Upper lobe of left lung (tissue), 6 donors: ENCODE measurements at regions not wholly inside any gene's neighbourhood (a gene's known extent, or its start where the extent isn't known, plus 50 kb on each side); places are given as distances from the start of the nearest gene placed in this dataset.

Experiments used
- ATAC-seq, 2 donors: fragments of 200-7000 bp; cut with Tn5 transposase; one replicate each; pipeline ENCODE4 v1.9.1; 2022; ENCODE audit warnings: mild to moderate bottlenecking in 2 of 2, moderate library complexity in 2 of 2; ENCODE audit not compliant: low FRiP score in 2 of 2
- DNase-seq, 2 donors: peaks; one replicate each; pipeline ENCODE4 v3.0.0-alpha.2; 2019 to 2020
- H3K27ac ChIP-seq, 4 donors: fragments of 200-600 bp; sonication (generic); one replicate each; pipeline ENCODE4 v1.5.1; 2016 to 2019
- H3K27me3 ChIP-seq, 4 donors: fragments of 200-600 bp; sonication (generic); one replicate each; pipeline ENCODE4 v1.5.1; 2017 to 2019
- H3K36me3 ChIP-seq, 4 donors: fragments of 200-600 bp; sonication (generic); one replicate each; pipeline ENCODE4 v1.5.1; 2016 to 2019
- H3K4me1 ChIP-seq, 4 donors: fragments of 200-600 bp; sonication (generic); one replicate each; pipeline ENCODE4 v1.5.1; 2018 to 2019
- H3K4me3 ChIP-seq, 4 donors: fragments of 200-600 bp; sonication (generic); one replicate each; pipeline ENCODE4 v1.5.1; 2017 to 2019; ENCODE audit warnings: mild to moderate bottlenecking in 2 of 4, moderate library complexity in 1 of 4
- H3K9me3 ChIP-seq, 4 donors: fragments of 200-600 bp; sonication (generic); one replicate each; pipeline ENCODE4 v1.5.1; 2018 to 2019
- EP300 ChIP-seq, 4 donors: sonication (generic); formaldehyde crosslinking; IDR thresholded peaks; one replicate each; pipeline ENCODE4 v1.5.1; 2017; ENCODE audit warnings: antibody characterized with exemption in 4 of 4, control low read depth in 2 of 4
- POLR2A ChIP-seq, 4 donors: fragments of 450-650 bp; IDR thresholded peaks; one replicate each; pipeline ENCODE4 v1.5.1; 2016 to 2017; ENCODE audit warnings: antibody characterized with exemption in 4 of 4, mild to moderate bottlenecking in 2 of 4
- POLR2AphosphoS5 ChIP-seq, 2 donors: sonication (generic); formaldehyde crosslinking; IDR thresholded peaks; one replicate each; pipeline ENCODE4 v1.5.1; 2017; ENCODE audit warnings: antibody characterized with exemption in 2 of 2
- WGBS, 2 donors: methylation state at CpG; one replicate each; pipeline ENCODE4 v1.1.5; 2017 to 2018; 5-methylcytosine and 5-hydroxymethylcytosine counted together
- TF ChIP-seq, protein P1 (sequence below), 6 experiments: fragments of 450-650 bp in 4 of 6; fragments of 200-600 bp in 2 of 6; sonication (generic) in 2 of 6; IDR thresholded peaks; one replicate each; pipeline ENCODE4 v1.5.1; 2016 to 2019; ENCODE audit warnings: antibody characterized with exemption in 6 of 6
- donor health status: DM: no; HTN: no; CAD: no; lungs with moderate emphysema.
- donor health status: DM: no; HTN: yes; CAD: no; lungs with severe emphysema.

DNA sequence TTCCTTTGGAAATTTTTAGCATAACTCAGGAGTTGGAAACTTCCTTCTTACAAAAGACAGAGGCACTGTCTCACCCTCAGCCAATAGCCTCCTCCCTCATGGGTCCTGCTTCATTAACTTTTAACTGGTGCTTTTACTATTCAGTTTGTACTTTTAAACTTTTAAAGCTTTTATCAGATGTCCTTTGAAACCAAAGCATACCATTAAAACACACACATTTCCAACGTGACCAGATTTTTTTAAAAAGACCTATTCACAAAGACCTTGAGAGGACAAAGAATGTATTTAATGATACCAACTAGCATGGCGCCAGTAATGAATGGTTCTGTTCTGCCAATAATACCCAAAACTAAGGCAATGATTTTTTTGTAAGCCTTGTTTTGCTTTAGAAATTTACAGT lies 173.6 kb upstream of the EEA1 start:
- DNase-seq (no peak), ATAC-seq (no peak)
- Histone ChIP-seq H3K27me3 (no peaks in the 10 kb centered on the region), H3K27ac (no peak overlapping the region), H3K4me1 (no peaks in the 10 kb centered on the region), H3K9me3 (no peaks in the 10 kb centered on the region), H3K4me3 (no peak overlapping the region), H3K36me3 (no peaks in the 10 kb centered on the region)
- WGBS, 2 donors: 92 to 98% methylated on average over 2 of the region's 2 CpGs
- TF ChIP-seq, protein P1, sequence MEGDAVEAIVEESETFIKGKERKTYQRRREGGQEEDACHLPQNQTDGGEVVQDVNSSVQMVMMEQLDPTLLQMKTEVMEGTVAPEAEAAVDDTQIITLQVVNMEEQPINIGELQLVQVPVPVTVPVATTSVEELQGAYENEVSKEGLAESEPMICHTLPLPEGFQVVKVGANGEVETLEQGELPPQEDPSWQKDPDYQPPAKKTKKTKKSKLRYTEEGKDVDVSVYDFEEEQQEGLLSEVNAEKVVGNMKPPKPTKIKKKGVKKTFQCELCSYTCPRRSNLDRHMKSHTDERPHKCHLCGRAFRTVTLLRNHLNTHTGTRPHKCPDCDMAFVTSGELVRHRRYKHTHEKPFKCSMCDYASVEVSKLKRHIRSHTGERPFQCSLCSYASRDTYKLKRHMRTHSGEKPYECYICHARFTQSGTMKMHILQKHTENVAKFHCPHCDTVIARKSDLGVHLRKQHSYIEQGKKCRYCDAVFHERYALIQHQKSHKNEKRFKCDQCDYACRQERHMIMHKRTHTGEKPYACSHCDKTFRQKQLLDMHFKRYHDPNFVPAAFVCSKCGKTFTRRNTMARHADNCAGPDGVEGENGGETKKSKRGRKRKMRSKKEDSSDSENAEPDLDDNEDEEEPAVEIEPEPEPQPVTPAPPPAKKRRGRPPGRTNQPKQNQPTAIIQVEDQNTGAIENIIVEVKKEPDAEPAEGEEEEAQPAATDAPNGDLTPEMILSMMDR (IDR thresholded peaks at IDR 0.05): no peak

DNA sequence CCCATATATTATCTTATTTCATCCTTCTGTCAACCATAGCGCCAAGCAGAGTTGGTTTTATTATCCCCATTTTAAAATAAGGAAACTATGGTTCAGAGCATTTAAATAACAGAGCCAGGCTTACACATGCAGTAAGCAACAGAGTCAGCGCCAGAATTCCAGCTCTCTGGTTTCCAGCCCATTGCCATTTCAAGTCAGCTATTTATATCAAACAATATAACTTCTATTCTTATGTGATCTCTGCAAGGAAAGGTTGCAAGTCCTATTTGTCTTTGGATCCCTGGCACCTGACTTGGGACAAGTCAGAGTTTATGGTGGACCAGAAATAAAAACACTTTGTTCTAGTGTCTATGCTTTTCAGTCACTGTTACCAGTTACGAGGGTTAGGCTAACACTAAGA lies 174.1 kb upstream of the EEA1 start:
- no peak for DNase-seq
- no peak for ATAC-seq
- Histone ChIP-seq H3K36me3 (no peaks in the 10 kb centered on the region), H3K27me3 (no peaks in the 10 kb centered on the region), H3K4me1 (no peaks in the 10 kb centered on the region), H3K27ac (no peak overlapping the region), H3K4me3 (no peak overlapping the region), H3K9me3 (no peaks in the 10 kb centered on the region)
- TF ChIP-seq EP300 (IDR thresholded peaks at IDR 0.05) (no peak), POLR2A (IDR thresholded peaks at IDR 0.05) (no peak), POLR2AphosphoS5 (IDR thresholded peaks at IDR 0.05) (no peak)
- TF ChIP-seq, protein P1 (IDR thresholded peaks at IDR 0.05): no peak
- 94 to 96% methylated on average over 3 of the region's 3 CpGs for WGBS, 2 donors

DNA sequence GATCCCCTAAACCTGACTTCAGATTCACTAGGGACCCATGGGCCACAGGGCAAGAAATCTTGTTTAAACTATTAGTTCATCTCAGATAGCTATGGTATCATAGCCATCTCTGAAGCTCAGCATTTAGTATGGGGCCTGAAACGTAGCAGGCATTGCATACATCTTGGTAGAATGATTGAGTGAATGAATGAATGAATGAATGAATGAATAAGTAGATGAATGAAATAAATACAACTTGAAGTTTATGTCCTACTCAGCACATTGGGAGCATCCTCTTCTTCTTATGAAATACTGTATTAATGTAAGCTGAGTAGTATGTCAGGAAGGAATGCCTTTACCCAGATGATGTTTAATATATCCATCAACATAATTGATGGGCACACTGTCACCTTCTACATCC lies 175.4 kb upstream of the EEA1 start:
- TF ChIP-seq, protein P1 (IDR thresholded peaks at IDR 0.05): no peak
- TF ChIP-seq POLR2A (IDR thresholded peaks at IDR 0.05) (no peak), POLR2AphosphoS5 (IDR thresholded peaks at IDR 0.05) (no peak), EP300 (IDR thresholded peaks at IDR 0.05) (no peak)

DNA sequence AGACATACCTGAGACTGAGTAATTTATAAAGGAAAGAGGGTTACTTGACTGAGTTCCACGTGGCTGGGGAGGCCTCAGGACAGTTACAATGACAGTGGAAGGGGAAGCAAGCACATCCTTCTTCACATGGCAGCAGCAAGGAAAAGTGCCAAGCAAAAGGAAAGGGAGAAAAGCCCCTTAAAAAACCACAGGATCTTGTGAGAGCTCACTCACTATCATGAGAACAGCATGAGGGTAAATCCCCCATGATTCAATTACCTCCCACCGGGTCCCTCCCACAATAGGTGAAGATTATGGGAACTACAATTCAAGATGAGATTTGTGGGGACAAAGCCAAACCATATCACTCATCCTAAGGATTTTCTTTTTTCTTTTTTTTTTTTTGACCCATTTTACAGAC lies 177.8 kb upstream of the EEA1 start:
- H3K27ac ChIP-seq: no peak overlapping the region
- H3K4me3 ChIP-seq: no peak overlapping the region
- ATAC-seq (no peak), DNase-seq (no peak)
- H3K36me3 ChIP-seq: no peaks in the 10 kb centered on the region
- no peak for TF ChIP-seq POLR2AphosphoS5 (IDR thresholded peaks at IDR 0.05)
- no peaks in the 10 kb centered on the region for H3K9me3 ChIP-seq
- no peaks in the 10 kb centered on the region for H3K27me3 ChIP-seq
- H3K4me1 ChIP-seq: no peaks in the 10 kb centered on the region
- 62% methylated on average over 2 of the region's 2 CpGs for WGBS, 2 donors

More for the DNA sequence above, 175.4 kb upstream of the EEA1 start:
- Histone ChIP-seq H3K27ac (no peak overlapping the region), H3K9me3 (no peaks in the 10 kb centered on the region), H3K36me3 (no peaks in the 10 kb centered on the region), H3K4me3 (no peak overlapping the region), H3K4me1 (no peaks in the 10 kb centered on the region), H3K27me3 (no peaks in the 10 kb centered on the region)
- DNase-seq (no peak), ATAC-seq (no peak)
- 91 to 93% methylated on average over 1 of the region's 1 CpG for WGBS, 2 donors

DNA sequence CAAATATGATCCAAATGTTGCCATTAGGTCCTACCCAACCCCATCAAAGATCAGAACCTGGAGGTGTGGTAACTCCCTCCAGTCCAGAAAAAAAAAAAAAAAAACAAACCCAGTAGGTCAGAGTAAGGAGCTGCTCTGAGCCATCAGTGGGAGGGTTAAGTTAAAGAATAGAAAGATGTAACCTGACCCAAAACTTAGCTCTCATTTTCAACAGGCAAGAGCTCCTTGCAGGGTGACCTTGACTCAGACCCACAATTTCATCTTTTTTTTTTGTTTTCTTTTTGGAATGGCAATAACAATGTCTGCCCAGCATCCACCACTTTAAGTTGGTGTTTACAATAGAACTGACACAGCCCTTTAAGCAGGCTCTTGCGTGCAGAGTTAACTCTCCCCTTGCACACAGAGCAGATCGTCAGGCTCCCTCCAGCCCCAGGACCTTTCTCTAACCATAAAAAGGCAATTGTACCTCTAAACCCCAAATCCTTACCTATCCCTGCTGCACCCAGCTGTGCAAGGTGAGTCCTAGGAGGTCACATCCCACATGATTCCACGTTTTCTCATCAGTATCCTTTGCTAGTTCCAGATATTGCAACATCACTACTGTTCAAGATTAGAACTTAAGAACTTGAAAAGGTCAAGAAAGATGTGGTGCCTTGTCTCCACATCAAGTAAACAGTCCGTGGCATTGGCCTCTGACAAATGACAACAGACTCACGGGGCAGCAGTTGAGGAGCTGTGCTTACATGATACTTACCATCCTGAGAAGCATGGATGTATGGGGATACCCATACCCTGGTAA lies 178.6 kb upstream of the EEA1 start:
- Histone ChIP-seq H3K27ac (no peak overlapping the region), H3K4me3 (no peak overlapping the region), H3K36me3 (no peaks in the 10 kb centered on the region), H3K27me3 (no peaks in the 10 kb centered on the region), H3K4me1 (no peaks in the 10 kb centered on the region), H3K9me3 (no peaks in the 10 kb centered on the region)
- 72 to 73% methylated on average over 5 of the region's 5 CpGs for WGBS, 2 donors
- TF ChIP-seq, protein P1 (IDR thresholded peaks at IDR 0.05): no peak
- TF ChIP-seq EP300 (IDR thresholded peaks at IDR 0.05): no peak
- no peak for TF ChIP-seq POLR2AphosphoS5 (IDR thresholded peaks at IDR 0.05)
- no peak for TF ChIP-seq POLR2A (IDR thresholded peaks at IDR 0.05)
- ATAC-seq: no peak
- no peak for DNase-seq
